Sigmoid colon (tissue), 4 donors: ENCODE measurements at regions not wholly inside any gene's neighbourhood (a gene's known extent, or its start where the extent isn't known, plus 50 kb on each side); places are given as distances from the start of the nearest gene placed in this dataset.

Source experiments
- EP300 ChIP-seq, 4 donors: sonication (generic); formaldehyde crosslinking; IDR thresholded peaks; one replicate each; pipeline ENCODE4 v1.6.1; 2017; ENCODE audit warnings: antibody characterized with exemption in 4 of 4
- POLR2A ChIP-seq, 2 donors: fragments of 450-650 bp; IDR thresholded peaks; one replicate each; pipeline ENCODE4 v1.6.1; 2016; ENCODE audit warnings: antibody characterized with exemption in 2 of 2, mild to moderate bottlenecking in 2 of 2, moderate library complexity in 2 of 2
- TF ChIP-seq, protein P1 (sequence below), 4 experiments: fragments of 450-650 bp in 3 of 4; fragments of 200-600 bp in 1 of 4; IDR thresholded peaks; one replicate each; pipeline ENCODE4 v1.5.1; 2016 to 2019; ENCODE audit warnings: antibody characterized with exemption in 4 of 4, mild to moderate bottlenecking in 3 of 4, moderate library complexity in 2 of 4

DNA sequence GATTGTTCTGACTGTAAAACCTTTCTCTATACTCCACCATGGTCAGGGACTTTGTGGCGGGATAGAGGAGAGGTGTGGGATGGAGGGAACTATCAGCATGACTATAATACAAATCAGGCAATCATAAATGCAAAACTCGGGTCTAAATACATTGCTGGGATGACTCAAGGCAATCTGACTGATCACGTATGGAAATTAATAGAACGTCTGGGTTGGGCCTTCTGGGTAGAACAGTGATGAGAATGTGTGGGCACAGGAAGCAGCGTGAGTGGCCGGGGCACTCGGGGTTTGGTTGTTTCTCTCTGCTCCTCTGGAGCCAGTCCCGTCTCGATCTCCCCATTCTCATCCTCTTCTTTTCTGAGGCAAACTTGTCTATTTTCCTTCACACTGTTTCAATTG, 485.8 kb downstream of the VRK1 start:
- TF ChIP-seq, protein P1, sequence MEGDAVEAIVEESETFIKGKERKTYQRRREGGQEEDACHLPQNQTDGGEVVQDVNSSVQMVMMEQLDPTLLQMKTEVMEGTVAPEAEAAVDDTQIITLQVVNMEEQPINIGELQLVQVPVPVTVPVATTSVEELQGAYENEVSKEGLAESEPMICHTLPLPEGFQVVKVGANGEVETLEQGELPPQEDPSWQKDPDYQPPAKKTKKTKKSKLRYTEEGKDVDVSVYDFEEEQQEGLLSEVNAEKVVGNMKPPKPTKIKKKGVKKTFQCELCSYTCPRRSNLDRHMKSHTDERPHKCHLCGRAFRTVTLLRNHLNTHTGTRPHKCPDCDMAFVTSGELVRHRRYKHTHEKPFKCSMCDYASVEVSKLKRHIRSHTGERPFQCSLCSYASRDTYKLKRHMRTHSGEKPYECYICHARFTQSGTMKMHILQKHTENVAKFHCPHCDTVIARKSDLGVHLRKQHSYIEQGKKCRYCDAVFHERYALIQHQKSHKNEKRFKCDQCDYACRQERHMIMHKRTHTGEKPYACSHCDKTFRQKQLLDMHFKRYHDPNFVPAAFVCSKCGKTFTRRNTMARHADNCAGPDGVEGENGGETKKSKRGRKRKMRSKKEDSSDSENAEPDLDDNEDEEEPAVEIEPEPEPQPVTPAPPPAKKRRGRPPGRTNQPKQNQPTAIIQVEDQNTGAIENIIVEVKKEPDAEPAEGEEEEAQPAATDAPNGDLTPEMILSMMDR (IDR thresholded peaks at IDR 0.05) = no peak
- TF ChIP-seq POLR2A (IDR thresholded peaks at IDR 0.05) (no peak), EP300 (IDR thresholded peaks at IDR 0.05) (no peak)
